SH-SY5Y (cell line): ENCODE measurements at regions not wholly inside any gene's neighbourhood (a gene's known extent, or its start where the extent isn't known, plus 50 kb on each side); places are given as distances from the start of the nearest gene placed in this dataset.

ENCODE experiments used
- GATA2 ChIP-seq: IDR thresholded peaks from 2 replicates; pipeline ENCODE4 v1.6.1; 2011; ENCODE audit warnings: mild to moderate bottlenecking, low read depth, low read length
- GATA3 ChIP-seq: IDR thresholded peaks from 2 replicates; pipeline ENCODE4 v1.6.1; 2011; ENCODE audit warnings: low read depth, mild to moderate bottlenecking, low read length, moderate library complexity

- TF ChIP-seq GATA2 (no peak), GATA3 (no peak)
Observed at GRCh38 chr17:63139356-63139755, 173.3 kb downstream of the TANC2 start.
